Astrocyte (in vitro differentiated cells and primary cell): ENCODE measurements at regions not wholly inside any gene's neighbourhood (a gene's known extent, or its start where the extent isn't known, plus 50 kb on each side); places are given as distances from the start of the nearest gene placed in this dataset.
"Not testable (repeated sequence)": the region's sequence is repeated elsewhere in the genome, so short reads cannot be mapped to it uniquely, and the experiment has no call there.

Source experiments
- DNase-seq: peaks from one replicate; pipeline ENCODE4 v3.0.0-alpha.2; 2010; ENCODE audit warnings: low read depth
- FAIRE-seq: peaks from 2 replicates; lab custom pipeline; 2011; peaks lifted over from hg19 to GRCh38; lab: Jason Lieb, UNC
- H2AFZ ChIP-seq: 2 replicates; pipeline ENCODE4 v1.6.0; 2012; ENCODE audit warnings: low read depth, low read length, inconsistent platforms
- H3K27ac ChIP-seq: 2 replicates; pipeline ENCODE4 v1.5.1; 2011; ENCODE audit warnings: low read depth, low read length, inconsistent platforms
- H3K27me3 ChIP-seq: 2 replicates; pipeline ENCODE4 v1.6.0; 2011; ENCODE audit warnings: low read length, inconsistent platforms; ENCODE audit not compliant: insufficient read depth
- H3K36me3 ChIP-seq: 2 replicates; pipeline ENCODE4 v1.5.1; 2011; ENCODE audit warnings: low read length, inconsistent platforms; ENCODE audit not compliant: insufficient read depth
- H3K4me1 ChIP-seq: 2 replicates; pipeline ENCODE4 v1.5.1; 2011; ENCODE audit warnings: low read length, inconsistent platforms; ENCODE audit not compliant: insufficient read depth
- H3K4me2 ChIP-seq: 2 replicates; pipeline ENCODE4 v1.6.0; 2012; ENCODE audit warnings: low read length, inconsistent platforms
- H3K4me3 ChIP-seq: 2 replicates; pipeline ENCODE4 v1.5.1; 2011; ENCODE audit warnings: low read depth, mild to moderate bottlenecking, low read length, inconsistent platforms; ENCODE audit not compliant: insufficient read depth
- H3K79me2 ChIP-seq: 2 replicates; pipeline ENCODE4 v1.6.0; 2012; ENCODE audit warnings: mild to moderate bottlenecking, low read length, inconsistent platforms; ENCODE audit not compliant: insufficient read depth
- H3K9ac ChIP-seq: 2 replicates; pipeline ENCODE4 v1.6.0; 2012; ENCODE audit warnings: mild to moderate bottlenecking, low read length, inconsistent platforms
- H3K9me3 ChIP-seq: 2 replicates; pipeline ENCODE4 v1.5.1; 2012; ENCODE audit warnings: low read depth, mild to moderate bottlenecking, low read length, inconsistent platforms; ENCODE audit not compliant: insufficient read depth
- H4K20me1 ChIP-seq: 2 replicates; pipeline ENCODE4 v1.6.0; 2012; ENCODE audit warnings: low read length, inconsistent platforms; ENCODE audit not compliant: insufficient read depth
- H3K27ac Mint-ChIP-seq: one replicate; pipeline ENCODE4 v1.8.0; 2021; ENCODE audit warnings: mild to moderate bottlenecking, mixed read lengths; ENCODE audit not compliant: unreplicated experiment
- H3K27me3 Mint-ChIP-seq: one replicate; pipeline ENCODE4 v1.8.0; 2021; ENCODE audit warnings: low read depth, mixed read lengths; ENCODE audit not compliant: unreplicated experiment
- H3K36me3 Mint-ChIP-seq: one replicate; pipeline ENCODE4 v1.8.0; 2021; ENCODE audit warnings: low read depth, mixed read lengths; ENCODE audit not compliant: unreplicated experiment
- H3K4me1 Mint-ChIP-seq: one replicate; pipeline ENCODE4 v1.8.0; 2021; ENCODE audit warnings: low read depth, mixed read lengths; ENCODE audit not compliant: unreplicated experiment
- H3K4me3 Mint-ChIP-seq: one replicate; pipeline ENCODE4 v1.8.0; 2021; ENCODE audit warnings: mild to moderate bottlenecking, moderate library complexity, mixed read lengths; ENCODE audit not compliant: unreplicated experiment
- H3K9me3 Mint-ChIP-seq: one replicate; pipeline ENCODE4 v1.8.0; 2021; ENCODE audit warnings: mild to moderate bottlenecking, mixed read lengths; ENCODE audit not compliant: unreplicated experiment
- CTCF ChIP-seq: IDR thresholded peaks from 2 replicates; pipeline ENCODE4 v1.5.1; 2011; ENCODE audit warnings: low read depth, mild to moderate bottlenecking, inconsistent platforms, low read length, moderate library complexity; ENCODE audit not compliant: insufficient read depth
- EZH2 ChIP-seq: IDR thresholded peaks from 2 replicates; pipeline ENCODE4 v1.6.1; 2012; ENCODE audit warnings: mild to moderate bottlenecking, low read length, inconsistent platforms; ENCODE audit not compliant: insufficient read depth

- no peak for DNase-seq
- Histone ChIP-seq H3K36me3 (no peaks in the 10 kb centered on the region), H3K79me2 (no peaks in the 10 kb centered on the region), H4K20me1 (no peaks in the 10 kb centered on the region), H3K4me1 (peaks cover 6% of the 10 kb centered on the region), H3K27ac (no peak overlapping the region), H3K4me2 (no peak overlapping the region), H3K4me3 (no peak overlapping the region), H2AFZ (no peak overlapping the region), H3K9ac (no peak overlapping the region), H3K9me3 (no peaks in the 10 kb centered on the region), H3K27me3 (no peaks in the 10 kb centered on the region)
- Mint-ChIP-seq H3K9me3 (no peaks in the 10 kb centered on the region), H3K27me3 (no peaks in the 10 kb centered on the region), H3K27ac (no peak overlapping the region), H3K36me3 (no peaks in the 10 kb centered on the region), H3K4me1 (peaks cover 16% of the 10 kb centered on the region), H3K4me3 (no peak overlapping the region)
- TF ChIP-seq CTCF (no peak), EZH2 (no peak)
- FAIRE-seq, result no peak
Observed at GRCh38 chr9:105121861-105122430, 122.5 kb upstream of the SLC44A1 start.

GRCh38 chr9:105124598-105124997 lies 119.9 kb upstream of the SLC44A1 start:
- H3K27me3 Mint-ChIP-seq, H3K27ac ChIP-seq, H3K79me2 ChIP-seq, H3K9me3 Mint-ChIP-seq, H3K9ac ChIP-seq, H3K9me3 ChIP-seq, H3K4me2 ChIP-seq, DNase-seq, H3K27me3 ChIP-seq, H3K36me3 Mint-ChIP-seq, H2AFZ ChIP-seq, H3K4me3 ChIP-seq, H3K36me3 ChIP-seq, FAIRE-seq, H3K4me3 Mint-ChIP-seq, H4K20me1 ChIP-seq, H3K27ac Mint-ChIP-seq: not testable (repeated sequence)
- peaks cover 16% of the 10 kb centered on the region for H3K4me1 ChIP-seq
- peaks cover 29% of the 10 kb centered on the region for H3K4me1 Mint-ChIP-seq

GRCh38 chr9:105126226-105126625 lies 118.2 kb upstream of the SLC44A1 start:
- Mint-ChIP-seq H3K4me3 (no peak overlapping the region), H3K27ac (peak overlapping the region; percentile 60), H3K36me3 (no peaks in the 10 kb centered on the region), H3K9me3 (peaks cover 4% of the 10 kb centered on the region), H3K4me1 (peaks cover 33% of the 10 kb centered on the region), H3K27me3 (no peaks in the 10 kb centered on the region)
- TF ChIP-seq EZH2 (no peak), CTCF (no peak)
- Histone ChIP-seq H3K79me2 (no peaks in the 10 kb centered on the region), H3K27ac (peak overlapping the region; percentile 35), H4K20me1 (no peaks in the 10 kb centered on the region), H3K9me3 (no peaks in the 10 kb centered on the region), H2AFZ (peak overlapping the region; percentile 13), H3K36me3 (no peaks in the 10 kb centered on the region), H3K4me2 (no peak overlapping the region), H3K27me3 (no peaks in the 10 kb centered on the region), H3K4me1 (peaks cover 16% of the 10 kb centered on the region), H3K4me3 (no peak overlapping the region), H3K9ac (peak overlapping the region; percentile 38)
- no peak for DNase-seq
- no peak for FAIRE-seq
